ENCODE measurements at regions not wholly inside any gene's neighbourhood (a gene's known extent, or its start where the extent isn't known, plus 50 kb on each side); places are given as distances from the start of the nearest gene placed in this dataset.
A peak's percentile ranks its signal among the peaks of the same experiment; 100 is the strongest.
"Not testable (repeated sequence)": the region's sequence is repeated elsewhere in the genome, so short reads cannot be mapped to it uniquely, and the experiment has no call there.

- not testable (repeated sequence) for DNase-seq
Measured at GRCh38 chr7:51389216-51389812, 72.7 kb upstream of the COBL start.

- DNase-seq: not testable (repeated sequence)
Measured at GRCh38 chr7:51388241-51388640, 71.6 kb upstream of the COBL start.

- DNase-seq: not testable (repeated sequence)
Measured at GRCh38 chr7:51386806-51387568, 70.4 kb upstream of the COBL start.

GRCh38 chr7:51386184-51386583, 69.6 kb upstream of the COBL start:
- DNase-seq: not testable (repeated sequence)

- DNase-seq: not testable (repeated sequence)
Measured at GRCh38 chr7:51382243-51382642, 65.6 kb upstream of the COBL start.

GRCh38 chr7:51376420-51377092, 59.9 kb upstream of the COBL start:
- DNase-seq: no peak

- DNase-seq: no peak
Measured at GRCh38 chr7:51374936-51375335, 58.3 kb upstream of the COBL start.

GRCh38 chr7:51373607-51374006, 57.0 kb upstream of the COBL start:
- not testable (repeated sequence) for DNase-seq

GRCh38 chr7:51369746-51370145, 53.1 kb upstream of the COBL start:
- no peak for DNase-seq

- DNase-seq: not testable (repeated sequence)
Measured at GRCh38 chr7:51369228-51369627, 52.6 kb upstream of the COBL start.

GRCh38 chr7:51368334-51368733, 51.7 kb upstream of the COBL start:
- no peak for DNase-seq

- DNase-seq: no peak
Measured at GRCh38 chr7:51367614-51367968, 51.0 kb upstream of the COBL start.

GRCh38 chr7:51366930-51367613, 50.5 kb upstream of the COBL start:
- peak; percentile 4 for DNase-seq
